CD14-positive monocyte (primary cell): ENCODE measurements at regions not wholly inside any gene's neighbourhood (a gene's known extent, or its start where the extent isn't known, plus 50 kb on each side); places are given as distances from the start of the nearest gene placed in this dataset.
A peak's percentile ranks its signal among the peaks of the same experiment; 100 is the strongest.

Source experiments
- DNase-seq, 3 donors: peaks; one replicate each; pipeline ENCODE4 v3.0.0-alpha.2; 2011 to 2022
- H2AFZ ChIP-seq: 2 replicates; pipeline ENCODE4 v1.6.0; 2012; ENCODE audit warnings: mild to moderate bottlenecking, low read depth, low read length, inconsistent platforms; ENCODE audit not compliant: insufficient read depth, poor library complexity, severe bottlenecking
- H3K27ac ChIP-seq, 2 donors: 1 replicate in 1 of 2; 2 replicates in 1 of 2; pipeline ENCODE4 v1.5.1; 2012 to 2013; ENCODE audit warnings: low read length in 2 of 2, control low read depth in 1 of 2, inconsistent platforms in 1 of 2, low read depth in 1 of 2, mild to moderate bottlenecking in 1 of 2
- H3K27me3 ChIP-seq, 2 donors: one replicate each; pipeline versions ENCODE4 v1.6.0 to v1.6.1; 2011 to 2013; ENCODE audit warnings: low read length in 2 of 2; ENCODE audit not compliant: control insufficient read depth in 2 of 2, insufficient read depth in 2 of 2
- H3K36me3 ChIP-seq, 2 donors: replicated peaks in 1 of 2; 1 replicate in 1 of 2; 2 replicates in 1 of 2; pipeline versions ENCODE4 v1.5.1 to v1.6.1; 2012 to 2013; ENCODE audit warnings: low read length in 2 of 2, control low read depth in 1 of 2, inconsistent platforms in 1 of 2, mild to moderate bottlenecking in 1 of 2; ENCODE audit not compliant: insufficient read depth in 2 of 2, control insufficient read depth in 1 of 2
- H3K4me1 ChIP-seq, 2 donors: 1 replicate in 1 of 2; 2 replicates in 1 of 2; pipeline versions ENCODE4 v1.5.1 to v1.6.1; 2012 to 2013; ENCODE audit warnings: low read length in 2 of 2, control low read depth in 1 of 2, inconsistent platforms in 1 of 2, mild to moderate bottlenecking in 1 of 2, moderate library complexity in 1 of 2; ENCODE audit not compliant: insufficient read depth in 2 of 2, control insufficient read depth in 1 of 2
- H3K4me2 ChIP-seq: replicated peaks from 2 replicates; pipeline ENCODE3; 2012; ENCODE audit warnings: low read length, moderate library complexity, mild to moderate bottlenecking; ENCODE audit not compliant: poor library complexity, severe bottlenecking; ENCODE audit errors: extremely low read depth
- H3K4me3 ChIP-seq, 3 experiments: fragments of 200-600 bp in 1 of 3; sonication (generic) in 1 of 3; replicated peaks in 1 of 3; 1 replicate in 2 of 3; 2 replicates in 1 of 3; pipeline ENCODE4 v1.5.1; 2011 to 2013; ENCODE audit warnings: low read length in 3 of 3, mild to moderate bottlenecking in 3 of 3, control low read depth in 2 of 3, low read depth in 2 of 3, inconsistent platforms in 1 of 3, moderate library complexity in 1 of 3
- H3K79me2 ChIP-seq: 2 replicates; pipeline ENCODE4 v1.6.0; 2012; ENCODE audit warnings: mild to moderate bottlenecking, control low read depth, inconsistent platforms, low read length, moderate library complexity; ENCODE audit not compliant: insufficient read depth
- H3K9ac ChIP-seq: 2 replicates; pipeline ENCODE4 v1.6.0; 2017; ENCODE audit warnings: low read length, mild to moderate bottlenecking; ENCODE audit not compliant: insufficient read depth, poor library complexity, severe bottlenecking
- H3K9me3 ChIP-seq, 2 donors: replicated peaks in 1 of 2; 1 replicate in 1 of 2; 2 replicates in 1 of 2; pipeline versions ENCODE4 v1.5.1 to v1.6.1; 2012 to 2013; ENCODE audit warnings: low read length in 2 of 2, control low read depth in 1 of 2; ENCODE audit not compliant: control insufficient read depth in 1 of 2, insufficient read depth in 1 of 2
- H4K20me1 ChIP-seq: 2 replicates; pipeline ENCODE4 v1.6.0; 2012; ENCODE audit warnings: mild to moderate bottlenecking, low read length, control low read depth, moderate library complexity; ENCODE audit not compliant: insufficient read depth
- H3K27ac Mint-ChIP-seq, 7 donors: one replicate each; pipeline ENCODE4 v1.8.0; 2020; ENCODE audit warnings: mild to moderate bottlenecking in 7 of 7, mixed read lengths in 7 of 7, moderate library complexity in 6 of 7, inconsistent platforms in 2 of 7
- H3K27me3 Mint-ChIP-seq, 3 donors: one replicate each; pipeline ENCODE4 v1.8.0; 2021 to 2022; ENCODE audit warnings: low read depth in 3 of 3, mild to moderate bottlenecking in 3 of 3, mixed read lengths in 3 of 3, moderate library complexity in 3 of 3, inconsistent platforms in 1 of 3
- H3K36me3 Mint-ChIP-seq, 2 donors: one replicate each; pipeline ENCODE4 v1.8.0; 2020; ENCODE audit warnings: mixed read lengths in 2 of 2, inconsistent platforms in 1 of 2, mild to moderate bottlenecking in 1 of 2
- H3K4me1 Mint-ChIP-seq: one replicate; pipeline ENCODE4 v1.8.0; 2020; ENCODE audit warnings: mild to moderate bottlenecking, mixed read lengths
- H3K4me3 Mint-ChIP-seq, 2 donors: one replicate each; pipeline ENCODE4 v1.8.0; 2020; ENCODE audit warnings: mild to moderate bottlenecking in 2 of 2, mixed read lengths in 2 of 2, moderate library complexity in 1 of 2
- H3K9me3 Mint-ChIP-seq, 7 donors: one replicate each; pipeline ENCODE4 v1.8.0; 2020 to 2022; ENCODE audit warnings: mixed read lengths in 7 of 7, mild to moderate bottlenecking in 6 of 7, moderate library complexity in 6 of 7, inconsistent platforms in 2 of 7
- CTCF ChIP-seq: fragments of 200-600 bp; IDR thresholded peaks from one replicate; pipeline ENCODE4 v1.8.0; 2022; ENCODE audit warnings: antibody characterized with exemption, mild to moderate bottlenecking
- WGBS: methylation state at CpG from one replicate; pipeline ENCODE4 v1.1.5; 2013; ENCODE audit warnings: missing lambda C conversion rate; ENCODE audit not compliant: insufficient coverage; 5-methylcytosine and 5-hydroxymethylcytosine counted together
- intact Hi-C, 2 donors: fragments of 100-400 bp; cut with micrococcal nuclease; formaldehyde crosslinking; loops; one replicate each; pipeline versions ENCODE4 v1.15.0 to v1.15.1; 2023

GRCh38 chr13:91108315-91108714 lies 239.2 kb upstream of the MIR17HG start:
- WGBS: no CpG with 5 or more reads among the region's 1 CpG
- H3K4me2 ChIP-seq: no peak overlapping the region
- TF ChIP-seq CTCF: no peak
- H3K9ac ChIP-seq: no peak overlapping the region
- intact Hi-C loops: no loop called here
- no peaks in the 10 kb centered on the region for H4K20me1 ChIP-seq
- Mint-ChIP-seq H3K9me3 (peaks cover 0 to 5% (median 0%) of the 10 kb centered on the region in 7 donors), H3K4me3 (no peak overlapping the region), H3K4me1 (no peaks in the 10 kb centered on the region), H3K27me3 (peaks cover 0 to 2% (median 2%) of the 10 kb centered on the region in 3 donors), H3K36me3 (no peaks in the 10 kb centered on the region), H3K27ac (no peak overlapping the region)
- H3K4me3 ChIP-seq: no peak overlapping the region
- no peak overlapping the region for H3K27ac ChIP-seq
- DNase-seq: no peak
- no peaks in the 10 kb centered on the region for H3K79me2 ChIP-seq
- H3K9me3 ChIP-seq: peaks cover 0 to under 1% of the 10 kb centered on the region in 2 donors
- H3K4me1 ChIP-seq: no peaks in the 10 kb centered on the region
- H2AFZ ChIP-seq: no peak overlapping the region
- H3K27me3 ChIP-seq: no peaks in the 10 kb centered on the region
- H3K36me3 ChIP-seq: no peaks in the 10 kb centered on the region

- H3K27me3 ChIP-seq: no peaks in the 10 kb centered on the region
- H3K4me1 Mint-ChIP-seq: peaks cover 7% of the 10 kb centered on the region
- no peaks in the 10 kb centered on the region for H3K36me3 Mint-ChIP-seq
- TF ChIP-seq CTCF: no peak
- no peaks in the 10 kb centered on the region for H3K36me3 ChIP-seq
- peaks cover 0 to 2% (median 2%) of the 10 kb centered on the region in 3 donors for H3K27me3 Mint-ChIP-seq
- no peak overlapping the region for H3K4me2 ChIP-seq
- peak overlapping the region in 1 of 7 donors; percentile 0 for H3K27ac Mint-ChIP-seq
- no peak for DNase-seq
- intact Hi-C loops: no loop called here
- H3K4me1 ChIP-seq: no peaks in the 10 kb centered on the region
- no peak overlapping the region for H3K4me3 Mint-ChIP-seq
- no peak overlapping the region for H3K9ac ChIP-seq
- no peak overlapping the region for H2AFZ ChIP-seq
- no peaks in the 10 kb centered on the region for H4K20me1 ChIP-seq
- H3K9me3 ChIP-seq: no peaks in the 10 kb centered on the region
- H3K9me3 Mint-ChIP-seq: peaks cover 0 to 3% (median 0%) of the 10 kb centered on the region in 7 donors
- H3K27ac ChIP-seq: no peak overlapping the region
- WGBS: 100% methylated on average over 3 of the region's 6 CpGs
- no peaks in the 10 kb centered on the region for H3K79me2 ChIP-seq
- no peak overlapping the region for H3K4me3 ChIP-seq
Observed at GRCh38 chr13:91111476-91112200, 235.8 kb upstream of the MIR17HG start.
